GM23248 (cell line): ENCODE measurements at regions not wholly inside any gene's neighbourhood (a gene's known extent, or its start where the extent isn't known, plus 50 kb on each side); places are given as distances from the start of the nearest gene placed in this dataset.

Source experiments
- EZH2 ChIP-seq: fragments of 200-600 bp; sonication (generic); IDR thresholded peaks from 2 replicates; pipeline ENCODE4 v1.6.1; 2018; ENCODE audit warnings: antibody characterized with exemption, mild to moderate bottlenecking; ENCODE audit not compliant: insufficient read depth, poor library complexity, severe bottlenecking
- EZH2phosphoT487 ChIP-seq: fragments of 200-600 bp; sonication (generic); IDR thresholded peaks from 2 replicates; pipeline ENCODE4 v1.6.1; 2018; ENCODE audit warnings: antibody characterized with exemption, moderate library complexity, mild to moderate bottlenecking, low read depth; ENCODE audit not compliant: insufficient read depth

GRCh38 chr3:153625506-153625905 lies 463.5 kb downstream of the RAP2B start:
- no peak for TF ChIP-seq EZH2
- TF ChIP-seq EZH2phosphoT487, result no peak
